ENCODE measurements at regions not wholly inside any gene's neighbourhood (a gene's known extent, or its start where the extent isn't known, plus 50 kb on each side); places are given as distances from the start of the nearest gene placed in this dataset.

DNA sequence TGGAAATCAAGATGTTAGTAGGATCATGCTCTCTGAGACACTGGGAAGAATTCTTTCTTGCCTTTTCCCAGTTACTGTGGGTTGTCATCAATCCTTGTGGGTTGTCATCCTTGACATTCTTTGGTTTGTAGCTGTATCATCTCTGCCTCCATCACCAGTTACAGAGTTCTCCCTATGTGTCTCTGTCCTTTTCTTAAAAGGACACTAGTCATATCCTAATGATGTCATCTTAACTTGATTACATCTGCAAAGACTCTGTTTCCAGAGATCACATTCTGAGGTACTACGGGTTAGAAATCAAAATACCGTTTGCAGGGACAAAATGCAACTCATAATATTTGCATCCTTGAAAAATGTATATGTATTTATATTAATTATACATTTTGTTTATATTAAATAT, 500.4 kb downstream of the ZBBX start:
- TF ChIP-seq EZH2 (IDR thresholded peaks at IDR 0.05; ENCODE audit: borderline replicate concordance, low read length) = no peak
- TF ChIP-seq, protein P1, sequence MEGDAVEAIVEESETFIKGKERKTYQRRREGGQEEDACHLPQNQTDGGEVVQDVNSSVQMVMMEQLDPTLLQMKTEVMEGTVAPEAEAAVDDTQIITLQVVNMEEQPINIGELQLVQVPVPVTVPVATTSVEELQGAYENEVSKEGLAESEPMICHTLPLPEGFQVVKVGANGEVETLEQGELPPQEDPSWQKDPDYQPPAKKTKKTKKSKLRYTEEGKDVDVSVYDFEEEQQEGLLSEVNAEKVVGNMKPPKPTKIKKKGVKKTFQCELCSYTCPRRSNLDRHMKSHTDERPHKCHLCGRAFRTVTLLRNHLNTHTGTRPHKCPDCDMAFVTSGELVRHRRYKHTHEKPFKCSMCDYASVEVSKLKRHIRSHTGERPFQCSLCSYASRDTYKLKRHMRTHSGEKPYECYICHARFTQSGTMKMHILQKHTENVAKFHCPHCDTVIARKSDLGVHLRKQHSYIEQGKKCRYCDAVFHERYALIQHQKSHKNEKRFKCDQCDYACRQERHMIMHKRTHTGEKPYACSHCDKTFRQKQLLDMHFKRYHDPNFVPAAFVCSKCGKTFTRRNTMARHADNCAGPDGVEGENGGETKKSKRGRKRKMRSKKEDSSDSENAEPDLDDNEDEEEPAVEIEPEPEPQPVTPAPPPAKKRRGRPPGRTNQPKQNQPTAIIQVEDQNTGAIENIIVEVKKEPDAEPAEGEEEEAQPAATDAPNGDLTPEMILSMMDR (conservative IDR thresholded peaks at IDR 0.05 in 1 of 2, IDR thresholded peaks at IDR 0.05 in 1 of 2; ENCODE audit: extremely low read depth in 1 of 2, insufficient read depth in 1 of 2, low read depth in 1 of 2, low read length in 2 of 2) = no peak

Measured in mammary epithelial cell (primary cell).